ENCODE measurements at regions not wholly inside any gene's neighbourhood (a gene's known extent, or its start where the extent isn't known, plus 50 kb on each side); places are given as distances from the start of the nearest gene placed in this dataset.

DNA sequence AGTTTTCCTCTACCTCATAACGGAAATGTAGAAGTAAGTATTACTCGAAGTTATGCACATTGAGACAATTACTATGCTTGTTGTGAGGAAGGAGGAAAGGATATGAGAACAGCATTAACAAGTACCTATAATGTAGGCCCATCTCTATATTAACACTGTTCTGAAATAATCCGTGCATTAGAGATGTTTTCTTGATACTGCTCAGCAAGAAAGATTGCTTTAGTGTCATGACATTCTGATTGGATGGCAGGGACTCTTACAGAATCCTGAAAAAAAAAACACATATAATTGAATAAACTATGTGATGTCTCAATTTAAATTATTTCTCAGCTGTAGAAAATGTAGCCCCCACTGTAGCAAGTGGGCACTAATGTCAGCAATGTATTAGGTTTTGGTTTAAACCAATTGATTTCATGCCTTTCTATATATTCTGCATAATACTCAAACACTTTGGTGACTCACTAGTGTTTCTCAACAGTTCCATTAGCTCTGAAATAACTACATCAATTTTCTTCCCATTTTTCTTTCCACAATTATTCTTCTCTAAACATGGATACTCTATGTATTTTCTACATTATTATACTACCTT lies 598.3 kb upstream of the BCHE start:
- TF ChIP-seq, protein P1, sequence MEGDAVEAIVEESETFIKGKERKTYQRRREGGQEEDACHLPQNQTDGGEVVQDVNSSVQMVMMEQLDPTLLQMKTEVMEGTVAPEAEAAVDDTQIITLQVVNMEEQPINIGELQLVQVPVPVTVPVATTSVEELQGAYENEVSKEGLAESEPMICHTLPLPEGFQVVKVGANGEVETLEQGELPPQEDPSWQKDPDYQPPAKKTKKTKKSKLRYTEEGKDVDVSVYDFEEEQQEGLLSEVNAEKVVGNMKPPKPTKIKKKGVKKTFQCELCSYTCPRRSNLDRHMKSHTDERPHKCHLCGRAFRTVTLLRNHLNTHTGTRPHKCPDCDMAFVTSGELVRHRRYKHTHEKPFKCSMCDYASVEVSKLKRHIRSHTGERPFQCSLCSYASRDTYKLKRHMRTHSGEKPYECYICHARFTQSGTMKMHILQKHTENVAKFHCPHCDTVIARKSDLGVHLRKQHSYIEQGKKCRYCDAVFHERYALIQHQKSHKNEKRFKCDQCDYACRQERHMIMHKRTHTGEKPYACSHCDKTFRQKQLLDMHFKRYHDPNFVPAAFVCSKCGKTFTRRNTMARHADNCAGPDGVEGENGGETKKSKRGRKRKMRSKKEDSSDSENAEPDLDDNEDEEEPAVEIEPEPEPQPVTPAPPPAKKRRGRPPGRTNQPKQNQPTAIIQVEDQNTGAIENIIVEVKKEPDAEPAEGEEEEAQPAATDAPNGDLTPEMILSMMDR (IDR thresholded peaks at IDR 0.05) = no peak
- TF ChIP-seq EP300 (IDR thresholded peaks at IDR 0.05) = no peak

Data from gastroesophageal sphincter (tissue), 3 donors.